ENCODE measurements at regions not wholly inside any gene's neighbourhood (a gene's known extent, or its start where the extent isn't known, plus 50 kb on each side); places are given as distances from the start of the nearest gene placed in this dataset.

DNA sequence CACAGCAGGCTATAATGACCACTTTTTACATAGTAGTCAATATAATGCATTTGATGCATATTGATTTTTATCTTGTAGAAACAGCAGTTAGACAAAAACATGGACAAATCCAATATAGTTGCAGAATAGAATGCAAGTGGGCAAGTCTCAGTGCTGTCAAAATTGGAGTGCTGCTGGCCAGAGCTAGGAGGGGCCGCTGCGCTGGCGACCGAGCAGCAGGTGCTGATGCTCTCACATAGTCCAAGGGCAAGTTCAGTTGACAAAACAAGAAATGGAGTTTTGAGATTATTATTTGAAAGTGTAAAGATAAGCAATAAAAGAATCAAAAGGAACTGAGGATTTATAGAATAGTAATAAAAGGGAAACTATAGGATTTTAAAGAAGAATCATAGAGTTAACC, 60.6 kb upstream of the CDK20 start:
- DNase-seq (ENCODE audit: extremely low spot score, unreplicated experiment) = no peak
- Mint-ChIP-seq H3K9me3 (peaks cover 21% of the 10 kb centered on the region), H3K4me1 (ENCODE audit: unreplicated experiment) (no peaks in the 10 kb centered on the region), H3K27me3 (no peaks in the 10 kb centered on the region), H3K4me3 (no peak overlapping the region), H3K36me3 (peaks cover 7% of the 10 kb centered on the region), H3K27ac (no peak overlapping the region)
- no peak for TF ChIP-seq CTCF (conservative IDR thresholded peaks at IDR 0.05)

- H3K36me3 Mint-ChIP-seq = peaks cover 7% of the 10 kb centered on the region
- DNase-seq (ENCODE audit: extremely low spot score, unreplicated experiment) = no peak
- H3K27me3 Mint-ChIP-seq = no peaks in the 10 kb centered on the region
- no peaks in the 10 kb centered on the region for H3K4me1 Mint-ChIP-seq (ENCODE audit: unreplicated experiment)
- H3K27ac Mint-ChIP-seq = no peak overlapping the region
- no peak overlapping the region for H3K4me3 Mint-ChIP-seq
- no peak for TF ChIP-seq CTCF (conservative IDR thresholded peaks at IDR 0.05)
- peaks cover 11% of the 10 kb centered on the region for H3K9me3 Mint-ChIP-seq
These were observed 59.0 kb upstream of the CDK20 start for GRCh38 chr9:88033359-88033702.

DNA sequence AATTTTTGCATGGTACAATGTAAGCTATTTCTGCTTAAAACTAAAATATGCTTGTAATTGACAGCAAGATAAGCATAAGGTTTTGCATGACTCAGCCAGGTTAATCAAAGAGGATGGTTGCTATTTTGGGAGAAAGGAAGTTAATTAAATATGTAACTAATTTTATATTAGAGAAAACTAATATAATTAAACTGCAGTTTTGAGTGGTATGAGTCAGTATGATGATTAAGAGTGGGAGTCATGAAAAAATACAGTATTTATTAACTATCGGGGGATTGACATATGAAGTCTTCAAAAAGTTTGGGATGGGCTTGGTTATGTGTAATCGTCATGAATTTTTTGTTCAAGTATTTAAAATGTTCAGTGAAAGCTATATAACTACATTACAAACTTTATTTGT, 54.0 kb upstream of the CDK20 start:
- no peak overlapping the region for H3K4me3 Mint-ChIP-seq
- TF ChIP-seq CTCF (conservative IDR thresholded peaks at IDR 0.05) = no peak
- no peak for DNase-seq (ENCODE audit: extremely low spot score, unreplicated experiment)
- H3K27me3 Mint-ChIP-seq = no peaks in the 10 kb centered on the region
- H3K36me3 Mint-ChIP-seq = no peaks in the 10 kb centered on the region
- no peaks in the 10 kb centered on the region for H3K9me3 Mint-ChIP-seq
- no peak overlapping the region for H3K27ac Mint-ChIP-seq
- H3K4me1 Mint-ChIP-seq (ENCODE audit: unreplicated experiment) = no peaks in the 10 kb centered on the region

DNA sequence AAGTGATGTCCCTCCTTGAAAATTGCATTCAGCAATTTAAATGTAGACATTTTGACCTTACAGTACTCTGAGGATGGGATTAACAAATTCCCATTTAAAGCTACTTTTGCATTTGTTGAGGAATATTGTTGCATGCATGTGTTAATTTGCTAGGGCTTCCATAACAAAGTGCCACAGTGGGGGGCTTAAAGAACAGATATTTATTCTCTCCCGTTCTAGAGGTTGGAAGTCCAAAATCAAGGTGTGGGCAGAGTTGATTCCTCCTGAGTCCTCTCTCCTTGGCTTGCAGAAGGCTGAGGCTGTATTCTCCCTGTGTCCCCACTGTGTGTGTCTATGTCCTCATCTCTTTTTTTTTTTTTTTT, 51.8 kb upstream of the CDK20 start:
- Mint-ChIP-seq H3K27ac (no peak overlapping the region), H3K27me3 (no peaks in the 10 kb centered on the region), H3K9me3 (no peaks in the 10 kb centered on the region), H3K4me3 (no peak overlapping the region), H3K4me1 (ENCODE audit: unreplicated experiment) (no peaks in the 10 kb centered on the region), H3K36me3 (no peaks in the 10 kb centered on the region)
- DNase-seq (ENCODE audit: extremely low spot score, unreplicated experiment) = no peak
- TF ChIP-seq CTCF (conservative IDR thresholded peaks at IDR 0.05) = no peak

GRCh38 chr9:88025411-88026117, 51.2 kb upstream of the CDK20 start:
- no peaks in the 10 kb centered on the region for H3K4me1 Mint-ChIP-seq (ENCODE audit: unreplicated experiment)
- H3K27me3 Mint-ChIP-seq = no peaks in the 10 kb centered on the region
- no peak overlapping the region for H3K27ac Mint-ChIP-seq
- no peaks in the 10 kb centered on the region for H3K9me3 Mint-ChIP-seq
- no peak for TF ChIP-seq CTCF (conservative IDR thresholded peaks at IDR 0.05)
- H3K4me3 Mint-ChIP-seq = no peak overlapping the region
- no peaks in the 10 kb centered on the region for H3K36me3 Mint-ChIP-seq
- DNase-seq (ENCODE audit: extremely low spot score, unreplicated experiment) = no peak

- Mint-ChIP-seq H3K27me3 (no peaks in the 10 kb centered on the region), H3K27ac (no peak overlapping the region), H3K9me3 (no peaks in the 10 kb centered on the region), H3K4me3 (no peak overlapping the region), H3K4me1 (ENCODE audit: unreplicated experiment) (no peaks in the 10 kb centered on the region), H3K36me3 (no peaks in the 10 kb centered on the region)
- no peak for DNase-seq (ENCODE audit: extremely low spot score, unreplicated experiment)
- no peak for TF ChIP-seq CTCF (conservative IDR thresholded peaks at IDR 0.05)
These were observed 50.6 kb upstream of the CDK20 start for GRCh38 chr9:88024896-88025295.
